Kidney (tissue), 13 donors: ENCODE measurements at regions not wholly inside any gene's neighbourhood (a gene's known extent, or its start where the extent isn't known, plus 50 kb on each side); places are given as distances from the start of the nearest gene placed in this dataset.
A peak's percentile ranks its signal among the peaks of the same experiment; 100 is the strongest.

Experiments used
- DNase-seq, 5 donors: peaks; one replicate each; pipeline ENCODE4 v3.0.0-alpha.2; 2013 to 2020
- FAIRE-seq: peaks from 2 replicates; lab custom pipeline; 2012; peaks lifted over from hg19 to GRCh38; lab: Jason Lieb, UNC
- H3K27ac ChIP-seq, 2 donors: one replicate each; pipeline ENCODE4 v1.7.0; 2013; ENCODE audit warnings: low read depth in 2 of 2, low read length in 2 of 2, inconsistent platforms in 1 of 2
- H3K27me3 ChIP-seq: one replicate; pipeline ENCODE4 v1.7.1; 2013; ENCODE audit warnings: low read length, inconsistent platforms; ENCODE audit not compliant: control insufficient read depth, insufficient read depth
- H3K36me3 ChIP-seq, 3 donors: one replicate each; pipeline versions ENCODE4 v1.7.0 to v1.7.1; 2013; ENCODE audit warnings: low read length in 3 of 3, control low read depth in 1 of 3, inconsistent platforms in 1 of 3; ENCODE audit not compliant: insufficient read depth in 3 of 3, control insufficient read depth in 2 of 3
- H3K4me1 ChIP-seq, 3 donors: one replicate each; pipeline versions ENCODE4 v1.7.0 to v1.7.1; 2013; ENCODE audit warnings: low read length in 3 of 3, inconsistent platforms in 1 of 3, low read depth in 1 of 3; ENCODE audit not compliant: control insufficient read depth in 2 of 3, insufficient read depth in 2 of 3
- H3K4me3 ChIP-seq, 3 donors: one replicate each; pipeline versions ENCODE4 v1.7.0 to v1.8.1; 2013; ENCODE audit warnings: low read length in 3 of 3, control low read depth in 1 of 3, inconsistent platforms in 1 of 3
- H3K9ac ChIP-seq, 3 donors: one replicate each; pipeline versions ENCODE4 v1.7.0 to v1.7.1; 2013; ENCODE audit warnings: low read length in 3 of 3, control low read depth in 1 of 3, inconsistent platforms in 1 of 3
- H3K9me3 ChIP-seq, 3 donors: one replicate each; pipeline versions ENCODE4 v1.7.0 to v1.7.1; 2013; ENCODE audit warnings: low read length in 3 of 3, control low read depth in 1 of 3, inconsistent platforms in 1 of 3; ENCODE audit not compliant: control insufficient read depth in 2 of 3, insufficient read depth in 1 of 3
- CTCF ChIP-seq: IDR thresholded peaks from 3 replicates; pipeline ENCODE4 v1.5.1; 2012; ENCODE audit warnings: mild to moderate bottlenecking, moderate library complexity, borderline replicate concordance; ENCODE audit not compliant: insufficient read depth; ENCODE audit errors: extremely low read depth
- intact Hi-C: fragments of 100-400 bp; cut with DNase I; formaldehyde crosslinking; loops from one replicate; pipeline ENCODE4 v1.11.1; 2022
- donor health status: control.
- donor health status: control.
- donor health status: control.
- donor health status: control.
- donor health status: control.
- donor health status: DM: yes; HTN: yes; CAD: no.
- donor health status: Normal renal cell carcinoma (clear cell type).

GRCh38 chr3:43865887-43866528 is 175.3 kb downstream of the ABHD5 start:
- no peak overlapping the region for H3K27ac ChIP-seq
- intact Hi-C loops = no loop called here
- H3K27me3 ChIP-seq = no peaks in the 10 kb centered on the region
- no peak for TF ChIP-seq CTCF
- H3K4me3 ChIP-seq = no peak overlapping the region
- DNase-seq (no peak), FAIRE-seq (no peak)
- H3K4me1 ChIP-seq = no peaks in the 10 kb centered on the region
- no peaks in the 10 kb centered on the region for H3K9me3 ChIP-seq
- no peaks in the 10 kb centered on the region for H3K36me3 ChIP-seq
- no peak overlapping the region for H3K9ac ChIP-seq

GRCh38 chr3:43866529-43867353 is 176.0 kb downstream of the ABHD5 start:
- H3K9me3 ChIP-seq = no peaks in the 10 kb centered on the region
- H3K36me3 ChIP-seq = no peaks in the 10 kb centered on the region
- H3K27ac ChIP-seq = no peak overlapping the region
- no peak overlapping the region for H3K4me3 ChIP-seq
- FAIRE-seq (no peak), DNase-seq (peak in 1 of 5 donors; percentile 7)
- no peak overlapping the region for H3K9ac ChIP-seq
- intact Hi-C loops = no loop called here
- TF ChIP-seq CTCF = no peak
- no peaks in the 10 kb centered on the region for H3K27me3 ChIP-seq
- no peaks in the 10 kb centered on the region for H3K4me1 ChIP-seq

- H3K36me3 ChIP-seq = no peaks in the 10 kb centered on the region
- intact Hi-C loops = no loop called here
- H3K4me3 ChIP-seq = no peak overlapping the region
- FAIRE-seq = no peak
- no peak overlapping the region for H3K27ac ChIP-seq
- TF ChIP-seq CTCF = no peak
- no peaks in the 10 kb centered on the region for H3K4me1 ChIP-seq
- peak in 2 of 5 donors; percentile 19 to 24 for DNase-seq
- H3K27me3 ChIP-seq = no peaks in the 10 kb centered on the region
- no peak overlapping the region for H3K9ac ChIP-seq
- H3K9me3 ChIP-seq = no peaks in the 10 kb centered on the region
Observed at GRCh38 chr3:43867436-43868072, 176.8 kb downstream of the ABHD5 start.
